Testis (tissue), 2 donors: ENCODE measurements at regions not wholly inside any gene's neighbourhood (a gene's known extent, or its start where the extent isn't known, plus 50 kb on each side); places are given as distances from the start of the nearest gene placed in this dataset.

ENCODE experiments used
- POLR2A ChIP-seq: fragments of 450-650 bp; IDR thresholded peaks from one replicate; pipeline ENCODE4 v1.6.1; 2017; ENCODE audit warnings: antibody characterized with exemption, mild to moderate bottlenecking, moderate library complexity
- TF ChIP-seq, protein P1 (sequence below), 3 experiments: fragments of 450-650 bp in 2 of 3; fragments of 200-600 bp in 1 of 3; sonication (generic) in 1 of 3; IDR thresholded peaks; one replicate each; pipeline ENCODE4 v1.5.1; 2016 to 2019; ENCODE audit warnings: antibody characterized with exemption in 3 of 3, mild to moderate bottlenecking in 2 of 3, moderate library complexity in 1 of 3

DNA sequence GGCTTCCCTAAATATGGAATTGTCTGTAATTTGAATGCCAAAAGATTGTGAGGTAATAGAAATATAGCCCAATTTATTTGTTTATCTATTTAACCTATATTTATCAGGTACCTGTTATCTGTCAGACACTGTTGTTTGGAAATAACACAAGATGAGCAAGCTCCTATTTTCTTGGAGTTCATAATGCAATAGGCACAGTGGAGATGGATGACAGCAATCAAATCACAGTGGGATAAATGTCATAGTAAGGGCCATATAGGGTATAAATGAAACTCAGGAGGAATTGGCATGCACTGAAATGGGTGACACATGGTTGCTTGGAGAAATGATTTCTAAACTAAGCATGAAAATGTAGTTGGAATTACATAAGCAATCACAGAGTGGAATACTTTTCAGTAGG, 761.8 kb upstream of the MBL2 start:
- TF ChIP-seq POLR2A = no peak
- TF ChIP-seq, protein P1, sequence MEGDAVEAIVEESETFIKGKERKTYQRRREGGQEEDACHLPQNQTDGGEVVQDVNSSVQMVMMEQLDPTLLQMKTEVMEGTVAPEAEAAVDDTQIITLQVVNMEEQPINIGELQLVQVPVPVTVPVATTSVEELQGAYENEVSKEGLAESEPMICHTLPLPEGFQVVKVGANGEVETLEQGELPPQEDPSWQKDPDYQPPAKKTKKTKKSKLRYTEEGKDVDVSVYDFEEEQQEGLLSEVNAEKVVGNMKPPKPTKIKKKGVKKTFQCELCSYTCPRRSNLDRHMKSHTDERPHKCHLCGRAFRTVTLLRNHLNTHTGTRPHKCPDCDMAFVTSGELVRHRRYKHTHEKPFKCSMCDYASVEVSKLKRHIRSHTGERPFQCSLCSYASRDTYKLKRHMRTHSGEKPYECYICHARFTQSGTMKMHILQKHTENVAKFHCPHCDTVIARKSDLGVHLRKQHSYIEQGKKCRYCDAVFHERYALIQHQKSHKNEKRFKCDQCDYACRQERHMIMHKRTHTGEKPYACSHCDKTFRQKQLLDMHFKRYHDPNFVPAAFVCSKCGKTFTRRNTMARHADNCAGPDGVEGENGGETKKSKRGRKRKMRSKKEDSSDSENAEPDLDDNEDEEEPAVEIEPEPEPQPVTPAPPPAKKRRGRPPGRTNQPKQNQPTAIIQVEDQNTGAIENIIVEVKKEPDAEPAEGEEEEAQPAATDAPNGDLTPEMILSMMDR (IDR thresholded peaks at IDR 0.05) = no peak
